DND-41 (cell line): ENCODE measurements at regions not wholly inside any gene's neighbourhood (a gene's known extent, or its start where the extent isn't known, plus 50 kb on each side); places are given as distances from the start of the nearest gene placed in this dataset.

Source experiments
- ATAC-seq: fragments of 200-7000 bp; cut with Tn5 transposase; 3 replicates; pipeline ENCODE4 v1.9.1; 2021; ENCODE audit warnings: low read depth; ENCODE audit not compliant: insufficient read depth
- DNase-seq: peaks from one replicate; pipeline ENCODE4 v3.0.0-alpha.2; 2020
- H2AFZ ChIP-seq: 2 replicates; pipeline ENCODE4 v1.6.0; 2012; ENCODE audit warnings: low read depth, low read length
- H3K27ac ChIP-seq: 2 replicates; pipeline ENCODE4 v1.5.1; 2012; ENCODE audit warnings: low read length, inconsistent platforms
- H3K27me3 ChIP-seq: fragments of 200-600 bp; sonication (generic); 2 replicates; pipeline ENCODE4 v1.6.0; 2012; ENCODE audit warnings: low read length, mild to moderate bottlenecking, inconsistent platforms; ENCODE audit not compliant: insufficient read depth, poor library complexity
- H3K36me3 ChIP-seq: 2 replicates; pipeline ENCODE4 v1.5.1; 2012; ENCODE audit warnings: low read length, inconsistent platforms; ENCODE audit not compliant: insufficient read depth
- H3K4me1 ChIP-seq: 2 replicates; pipeline ENCODE4 v1.5.1; 2012; ENCODE audit warnings: mild to moderate bottlenecking, low read length; ENCODE audit not compliant: insufficient read depth
- H3K4me2 ChIP-seq: 2 replicates; pipeline ENCODE4 v1.6.0; 2012; ENCODE audit warnings: mild to moderate bottlenecking, moderate library complexity, low read length, inconsistent platforms; ENCODE audit not compliant: insufficient read depth
- H3K4me3 ChIP-seq, 2 experiments: fragments of 200-600 bp in 1 of 2; shearing (Covaris generic) in 1 of 2; 2 replicates each; pipeline ENCODE4 v1.5.1; 2012 to 2016; ENCODE audit warnings: inconsistent platforms in 2 of 2, low read length in 2 of 2, mild to moderate bottlenecking in 2 of 2, low read depth in 1 of 2, moderate library complexity in 1 of 2
- H3K79me2 ChIP-seq: 2 replicates; pipeline ENCODE4 v1.6.0; 2012; ENCODE audit warnings: low read length, inconsistent platforms; ENCODE audit not compliant: insufficient read depth
- H3K9ac ChIP-seq: 2 replicates; pipeline ENCODE4 v1.6.0; 2012; ENCODE audit warnings: low read depth, mild to moderate bottlenecking, inconsistent platforms, low read length, moderate library complexity
- H3K9me3 ChIP-seq: 2 replicates; pipeline ENCODE4 v1.5.1; 2012; ENCODE audit warnings: low read length, moderate library complexity, mild to moderate bottlenecking, inconsistent platforms; ENCODE audit not compliant: insufficient read depth, severe bottlenecking
- H4K20me1 ChIP-seq: 2 replicates; pipeline ENCODE4 v1.6.0; 2012; ENCODE audit warnings: low read length; ENCODE audit not compliant: insufficient read depth
- EZH2 ChIP-seq: IDR thresholded peaks from 3 replicates; pipeline ENCODE4 v1.6.1; 2012; ENCODE audit warnings: borderline replicate concordance, low read depth, mild to moderate bottlenecking, moderate library complexity, low read length, inconsistent platforms; ENCODE audit not compliant: severe bottlenecking
- TF ChIP-seq, protein P1 (sequence below): IDR thresholded peaks from 2 replicates; pipeline ENCODE4 v1.5.1; 2012; ENCODE audit warnings: borderline replicate concordance, low read length, moderate library complexity, mild to moderate bottlenecking; ENCODE audit not compliant: poor library complexity, severe bottlenecking; ENCODE audit errors: extremely low read depth

DNA sequence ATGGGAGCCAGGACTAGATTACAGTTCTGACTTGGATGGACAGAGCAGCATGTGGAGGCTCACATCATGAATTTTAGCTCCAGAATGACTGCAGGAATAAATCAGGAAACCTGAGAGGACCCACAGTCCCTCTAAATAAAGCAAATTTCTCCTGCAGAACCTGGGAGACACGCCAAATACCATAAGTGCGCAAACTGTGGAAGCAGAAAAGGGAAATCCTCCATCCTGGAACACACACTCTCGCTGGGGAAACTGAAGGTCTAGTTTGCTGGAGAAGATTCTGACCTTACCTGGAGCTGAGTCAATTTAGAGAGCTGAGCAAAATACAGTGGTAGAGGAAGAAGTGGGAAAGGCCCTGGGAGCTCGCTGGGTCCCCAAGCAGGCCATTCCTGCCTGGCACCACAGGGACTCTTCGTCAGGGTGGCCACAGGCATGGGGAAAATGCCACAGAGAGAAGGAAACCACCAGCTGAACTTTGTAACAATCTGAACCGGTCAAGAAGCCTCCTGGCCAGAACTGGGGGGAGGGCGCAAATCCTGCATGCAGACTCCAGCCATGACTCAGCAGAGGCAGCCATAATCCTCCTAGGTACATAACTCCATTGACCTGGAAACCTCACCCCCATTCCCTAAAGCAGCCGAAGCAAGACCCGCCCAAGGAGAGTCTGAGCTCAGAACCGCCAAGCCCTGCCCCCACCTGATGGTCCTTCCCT lies 390.9 kb downstream of the LRRC70 start:
- Histone ChIP-seq H4K20me1 (no peaks in the 10 kb centered on the region), H3K36me3 (no peaks in the 10 kb centered on the region), H3K9ac (no peak overlapping the region), H3K79me2 (no peaks in the 10 kb centered on the region), H3K4me3 (no peak overlapping the region), H3K4me1 (no peaks in the 10 kb centered on the region), H2AFZ (no peak overlapping the region), H3K9me3 (peaks cover 5% of the 10 kb centered on the region), H3K27me3 (no peaks in the 10 kb centered on the region), H3K27ac (no peak overlapping the region), H3K4me2 (no peak overlapping the region)
- DNase-seq = no peak
- no peak for ATAC-seq
- TF ChIP-seq, protein P1, sequence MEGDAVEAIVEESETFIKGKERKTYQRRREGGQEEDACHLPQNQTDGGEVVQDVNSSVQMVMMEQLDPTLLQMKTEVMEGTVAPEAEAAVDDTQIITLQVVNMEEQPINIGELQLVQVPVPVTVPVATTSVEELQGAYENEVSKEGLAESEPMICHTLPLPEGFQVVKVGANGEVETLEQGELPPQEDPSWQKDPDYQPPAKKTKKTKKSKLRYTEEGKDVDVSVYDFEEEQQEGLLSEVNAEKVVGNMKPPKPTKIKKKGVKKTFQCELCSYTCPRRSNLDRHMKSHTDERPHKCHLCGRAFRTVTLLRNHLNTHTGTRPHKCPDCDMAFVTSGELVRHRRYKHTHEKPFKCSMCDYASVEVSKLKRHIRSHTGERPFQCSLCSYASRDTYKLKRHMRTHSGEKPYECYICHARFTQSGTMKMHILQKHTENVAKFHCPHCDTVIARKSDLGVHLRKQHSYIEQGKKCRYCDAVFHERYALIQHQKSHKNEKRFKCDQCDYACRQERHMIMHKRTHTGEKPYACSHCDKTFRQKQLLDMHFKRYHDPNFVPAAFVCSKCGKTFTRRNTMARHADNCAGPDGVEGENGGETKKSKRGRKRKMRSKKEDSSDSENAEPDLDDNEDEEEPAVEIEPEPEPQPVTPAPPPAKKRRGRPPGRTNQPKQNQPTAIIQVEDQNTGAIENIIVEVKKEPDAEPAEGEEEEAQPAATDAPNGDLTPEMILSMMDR = no peak
- TF ChIP-seq EZH2 = no peak

DNA sequence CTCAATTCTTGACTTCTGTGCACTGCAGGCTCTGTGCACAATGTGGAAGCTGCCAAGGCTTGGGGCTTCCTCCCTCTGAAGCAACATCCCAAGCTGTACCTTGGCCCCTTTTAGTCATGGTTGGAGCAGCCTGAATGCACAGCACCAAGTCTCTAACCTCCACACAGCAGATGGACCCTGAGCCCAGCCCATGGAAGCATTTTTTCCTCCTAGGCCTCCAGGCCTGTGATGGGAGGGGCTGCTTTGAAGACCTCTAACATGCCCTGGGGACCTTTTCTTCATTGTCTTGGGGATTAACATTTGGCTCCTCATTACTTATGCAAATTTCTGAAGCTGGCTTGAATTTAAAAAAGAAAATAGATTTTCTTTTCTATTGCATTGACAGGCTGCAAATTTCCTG lies 385.8 kb downstream of the LRRC70 start:
- DNase-seq = no peak

DNA sequence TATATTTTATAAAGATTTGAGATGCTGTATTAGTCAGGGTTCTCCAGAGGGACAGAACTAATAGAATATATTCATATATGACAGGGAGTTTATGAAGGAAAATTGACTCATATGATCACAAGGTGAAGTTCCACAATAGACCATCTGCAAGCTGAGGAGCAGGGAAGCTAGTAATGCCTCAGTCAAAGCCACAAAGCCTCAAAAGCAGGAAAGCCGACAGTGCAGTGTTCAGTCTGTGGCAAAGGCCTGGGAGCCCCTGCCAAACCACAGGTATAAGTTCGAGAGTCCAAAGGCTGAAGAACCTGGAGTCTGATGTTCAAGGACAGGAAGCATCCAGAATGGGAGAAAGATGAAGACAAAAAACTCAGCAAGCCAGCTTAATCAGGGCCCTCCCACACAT lies 382.2 kb downstream of the LRRC70 start:
- no peak for DNase-seq
- Histone ChIP-seq H2AFZ (no peak overlapping the region), H3K9ac (no peak overlapping the region), H3K27ac (no peak overlapping the region), H3K4me3 (no peak overlapping the region), H3K4me1 (no peaks in the 10 kb centered on the region), H3K36me3 (no peaks in the 10 kb centered on the region), H3K27me3 (no peaks in the 10 kb centered on the region), H4K20me1 (no peaks in the 10 kb centered on the region), H3K4me2 (no peak overlapping the region), H3K9me3 (peaks cover 21% of the 10 kb centered on the region), H3K79me2 (no peaks in the 10 kb centered on the region)
- TF ChIP-seq, protein P1 = no peak
- no peak for TF ChIP-seq EZH2
- ATAC-seq = no peak

More for the DNA sequence above, 385.8 kb downstream of the LRRC70 start:
- Histone ChIP-seq H4K20me1 (no peaks in the 10 kb centered on the region), H3K9ac (no peak overlapping the region), H3K36me3 (no peaks in the 10 kb centered on the region), H3K79me2 (no peaks in the 10 kb centered on the region), H2AFZ (no peak overlapping the region), H3K27me3 (no peaks in the 10 kb centered on the region), H3K4me2 (no peak overlapping the region), H3K4me1 (no peaks in the 10 kb centered on the region), H3K27ac (no peak overlapping the region), H3K4me3 (no peak overlapping the region), H3K9me3 (peaks cover 21% of the 10 kb centered on the region)
- no peak for ATAC-seq
- TF ChIP-seq, protein P1 = no peak
